Mesendoderm (in vitro differentiated cells): ENCODE measurements at regions not wholly inside any gene's neighbourhood (a gene's known extent, or its start where the extent isn't known, plus 50 kb on each side); places are given as distances from the start of the nearest gene placed in this dataset.

ENCODE experiments used
- DNase-seq: peaks from one replicate; pipeline ENCODE4 v3.0.0; 2013
- H2AK5ac ChIP-seq: 2 replicates; pipeline ENCODE4 v1.6.1; 2013; ENCODE audit warnings: low read length, inconsistent platforms
- H2BK120ac ChIP-seq: 2 replicates; pipeline ENCODE4 v1.6.1; 2013; ENCODE audit warnings: low read depth, mild to moderate bottlenecking, low read length, moderate library complexity, mixed read lengths
- H2BK15ac ChIP-seq: replicated peaks from 2 replicates; pipeline ENCODE4 v1.6.1; 2013; ENCODE audit warnings: low read depth, mild to moderate bottlenecking, moderate library complexity
- H2BK5ac ChIP-seq: 2 replicates; pipeline ENCODE4 v1.6.1; 2013; ENCODE audit warnings: low read length, inconsistent platforms
- H3K18ac ChIP-seq: 2 replicates; pipeline ENCODE4 v1.6.1; 2013; ENCODE audit warnings: mild to moderate bottlenecking, low read length, mixed read lengths
- H3K23ac ChIP-seq: one replicate; pipeline ENCODE4 v1.6.1; 2013; ENCODE audit warnings: low read length
- H3K27ac ChIP-seq: 2 replicates; pipeline ENCODE4 v1.5.1; 2013; ENCODE audit warnings: low read depth, mild to moderate bottlenecking, inconsistent platforms, low read length, moderate library complexity
- H3K27me3 ChIP-seq: 2 replicates; pipeline ENCODE4 v1.6.1; 2013; ENCODE audit warnings: low read length, control low read depth, mild to moderate bottlenecking, inconsistent platforms; ENCODE audit not compliant: insufficient read depth, poor library complexity
- H3K36me3 ChIP-seq: 2 replicates; pipeline ENCODE4 v1.6.1; 2013; ENCODE audit warnings: low read length, inconsistent platforms; ENCODE audit not compliant: control insufficient read depth, insufficient read depth
- H3K4ac ChIP-seq: one replicate; pipeline ENCODE4 v1.6.1; 2013; ENCODE audit warnings: low read depth, mild to moderate bottlenecking, low read length, moderate library complexity
- H3K4me1 ChIP-seq: 2 replicates; pipeline ENCODE4 v1.6.1; 2013; ENCODE audit warnings: low read depth, low read length, inconsistent platforms; ENCODE audit not compliant: control insufficient read depth
- H3K4me2 ChIP-seq: 2 replicates; pipeline ENCODE4 v1.6.1; 2013; ENCODE audit warnings: low read length
- H3K4me3 ChIP-seq: 2 replicates; pipeline ENCODE4 v1.5.1; 2013; ENCODE audit warnings: mild to moderate bottlenecking, low read length
- H3K56ac ChIP-seq: one replicate; pipeline ENCODE4 v1.6.1; 2013; ENCODE audit warnings: low read length
- H3K79me1 ChIP-seq: 2 replicates; pipeline ENCODE4 v1.6.1; 2013; ENCODE audit warnings: low read length, inconsistent platforms
- H3K79me2 ChIP-seq: 2 replicates; pipeline ENCODE4 v1.6.1; 2013; ENCODE audit warnings: mild to moderate bottlenecking, low read length; ENCODE audit not compliant: control insufficient read depth, insufficient read depth
- H3K9ac ChIP-seq: 2 replicates; pipeline ENCODE4 v1.6.1; 2013; ENCODE audit warnings: low read length, inconsistent platforms
- H4K5ac ChIP-seq: one replicate; pipeline ENCODE4 v1.6.1; 2013; ENCODE audit warnings: low read length
- H4K8ac ChIP-seq: one replicate; pipeline ENCODE4 v1.6.1; 2013; ENCODE audit warnings: low read depth, mild to moderate bottlenecking, control low read depth, low read length, moderate library complexity
- WGBS: extraction: QIAGEN DNeasy Blood & Tissue Kit; methylation state at CpG from one replicate; pipeline ENCODE4 v1.1.7; 2013; ENCODE audit warnings: low lambda C conversion rate, missing lambda C conversion rate; ENCODE audit not compliant: insufficient coverage; ENCODE audit errors: extremely low coverage; 5-methylcytosine and 5-hydroxymethylcytosine counted together

DNA sequence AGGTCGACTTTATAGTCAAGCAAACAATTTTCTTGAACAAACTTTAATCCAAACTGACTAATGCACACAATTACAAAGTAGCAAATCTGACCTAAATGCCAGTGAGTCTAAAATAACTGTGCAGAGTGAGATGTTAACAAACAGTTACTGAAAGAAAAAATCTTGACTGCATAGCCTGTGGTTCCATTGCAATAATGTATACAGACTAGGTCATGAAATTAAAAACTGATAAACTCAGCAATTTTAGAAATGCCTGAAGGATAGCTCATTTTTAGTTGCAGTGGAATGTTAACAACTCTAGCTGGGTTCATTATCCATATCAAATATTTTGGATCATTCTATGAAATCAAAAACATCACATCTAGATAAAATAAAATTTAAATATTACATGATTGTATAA is 73.4 kb upstream of the CDH12 start:
- H2BK15ac ChIP-seq: no peak overlapping the region
- no peak overlapping the region for H4K8ac ChIP-seq
- no peak overlapping the region for H3K56ac ChIP-seq
- H2BK5ac ChIP-seq: no peak overlapping the region
- H4K5ac ChIP-seq: no peak overlapping the region
- no peak overlapping the region for H3K4me3 ChIP-seq
- H3K79me1 ChIP-seq: no peaks in the 10 kb centered on the region
- no peaks in the 10 kb centered on the region for H3K27me3 ChIP-seq
- no peak overlapping the region for H3K4ac ChIP-seq
- H3K9ac ChIP-seq: no peak overlapping the region
- H2BK120ac ChIP-seq: no peak overlapping the region
- no peaks in the 10 kb centered on the region for H3K79me2 ChIP-seq
- no peak overlapping the region for H3K27ac ChIP-seq
- no peak overlapping the region for H3K4me2 ChIP-seq
- no peak overlapping the region for H2AK5ac ChIP-seq
- no peak overlapping the region for H3K18ac ChIP-seq
- no peak overlapping the region for H3K23ac ChIP-seq
- no CpG with 5 or more reads among the region's 1 CpG for WGBS
- DNase-seq: no peak
- H3K4me1 ChIP-seq: no peaks in the 10 kb centered on the region
- no peaks in the 10 kb centered on the region for H3K36me3 ChIP-seq

DNA sequence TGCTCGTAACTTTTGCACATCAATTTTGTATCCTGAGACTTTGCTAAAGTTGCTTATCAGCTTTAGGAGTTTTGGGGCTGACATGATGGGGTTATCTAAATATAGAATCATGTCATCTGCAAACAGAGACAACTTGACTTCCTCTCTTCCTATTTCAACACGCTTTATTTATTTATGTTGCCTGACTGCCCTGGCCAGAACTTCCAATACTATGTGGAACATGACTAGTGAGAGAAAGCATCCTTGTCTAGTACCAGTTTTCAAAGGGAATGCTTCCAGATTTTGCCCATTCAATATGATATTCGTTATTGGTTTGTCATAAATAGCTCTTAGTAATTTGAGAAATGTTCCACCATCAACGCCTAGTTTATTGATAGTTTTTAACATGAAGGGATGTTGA is 65.4 kb upstream of the CDH12 start:
- Histone ChIP-seq H4K5ac (no peak overlapping the region), H3K79me1 (no peaks in the 10 kb centered on the region), H3K23ac (no peak overlapping the region), H2BK15ac (no peak overlapping the region), H3K18ac (no peak overlapping the region), H3K4me3 (no peak overlapping the region), H3K4me1 (no peaks in the 10 kb centered on the region), H3K4me2 (no peak overlapping the region), H4K8ac (no peak overlapping the region), H2BK5ac (no peak overlapping the region), H3K79me2 (no peaks in the 10 kb centered on the region), H3K27ac (no peak overlapping the region), H3K36me3 (no peaks in the 10 kb centered on the region), H2AK5ac (no peak overlapping the region), H3K4ac (no peak overlapping the region), H3K27me3 (no peaks in the 10 kb centered on the region), H2BK120ac (no peak overlapping the region), H3K56ac (no peak overlapping the region), H3K9ac (no peak overlapping the region)
- WGBS: no CpG with 5 or more reads among the region's 4 CpGs
- DNase-seq: no peak

DNA sequence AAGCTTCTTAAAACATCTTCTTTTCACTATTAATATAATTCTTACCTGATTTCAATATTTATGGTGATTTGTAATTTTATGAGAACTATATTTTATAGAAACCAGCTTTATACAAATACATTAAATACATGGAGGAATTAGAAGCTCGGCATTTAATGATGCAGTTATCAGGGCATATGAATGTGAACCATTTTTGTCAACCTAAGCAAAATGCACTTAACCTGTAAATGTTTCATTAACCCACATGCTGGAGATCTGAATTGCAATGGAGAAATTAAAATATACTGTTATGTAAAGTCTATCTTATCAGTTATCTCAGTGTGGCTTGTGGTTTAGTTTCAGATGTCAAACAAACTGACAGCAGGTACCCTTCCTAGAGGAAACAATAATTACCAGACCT is 63.2 kb upstream of the CDH12 start:
- H3K23ac ChIP-seq: no peak overlapping the region
- H3K27me3 ChIP-seq: no peaks in the 10 kb centered on the region
- WGBS: no CpG with 5 or more reads among the region's 1 CpG
- no peak overlapping the region for H3K9ac ChIP-seq
- H3K4me2 ChIP-seq: no peak overlapping the region
- no peak overlapping the region for H2BK120ac ChIP-seq
- H2BK5ac ChIP-seq: no peak overlapping the region
- no peak overlapping the region for H4K5ac ChIP-seq
- no peak overlapping the region for H3K56ac ChIP-seq
- no peaks in the 10 kb centered on the region for H3K36me3 ChIP-seq
- no peaks in the 10 kb centered on the region for H3K79me1 ChIP-seq
- H3K4me3 ChIP-seq: no peak overlapping the region
- no peaks in the 10 kb centered on the region for H3K79me2 ChIP-seq
- DNase-seq: no peak
- no peak overlapping the region for H3K27ac ChIP-seq
- H4K8ac ChIP-seq: no peak overlapping the region
- H3K18ac ChIP-seq: no peak overlapping the region
- no peak overlapping the region for H3K4ac ChIP-seq
- H2BK15ac ChIP-seq: no peak overlapping the region
- no peaks in the 10 kb centered on the region for H3K4me1 ChIP-seq
- no peak overlapping the region for H2AK5ac ChIP-seq

- H3K23ac ChIP-seq: no peak overlapping the region
- H4K8ac ChIP-seq: no peak overlapping the region
- H3K79me2 ChIP-seq: no peaks in the 10 kb centered on the region
- H3K9ac ChIP-seq: no peak overlapping the region
- H2BK15ac ChIP-seq: no peak overlapping the region
- no peak overlapping the region for H4K5ac ChIP-seq
- H2AK5ac ChIP-seq: no peak overlapping the region
- no peaks in the 10 kb centered on the region for H3K27me3 ChIP-seq
- no peak overlapping the region for H3K56ac ChIP-seq
- no peak overlapping the region for H3K4me2 ChIP-seq
- H3K79me1 ChIP-seq: no peaks in the 10 kb centered on the region
- H3K36me3 ChIP-seq: no peaks in the 10 kb centered on the region
- H3K4me3 ChIP-seq: no peak overlapping the region
- no peak overlapping the region for H3K18ac ChIP-seq
- H3K27ac ChIP-seq: no peak overlapping the region
- H2BK5ac ChIP-seq: no peak overlapping the region
- H3K4me1 ChIP-seq: no peaks in the 10 kb centered on the region
- no peak overlapping the region for H2BK120ac ChIP-seq
- DNase-seq: no peak
- no peak overlapping the region for H3K4ac ChIP-seq
Observed at GRCh38 chr5:22911019-22911418, 57.9 kb upstream of the CDH12 start.

DNA sequence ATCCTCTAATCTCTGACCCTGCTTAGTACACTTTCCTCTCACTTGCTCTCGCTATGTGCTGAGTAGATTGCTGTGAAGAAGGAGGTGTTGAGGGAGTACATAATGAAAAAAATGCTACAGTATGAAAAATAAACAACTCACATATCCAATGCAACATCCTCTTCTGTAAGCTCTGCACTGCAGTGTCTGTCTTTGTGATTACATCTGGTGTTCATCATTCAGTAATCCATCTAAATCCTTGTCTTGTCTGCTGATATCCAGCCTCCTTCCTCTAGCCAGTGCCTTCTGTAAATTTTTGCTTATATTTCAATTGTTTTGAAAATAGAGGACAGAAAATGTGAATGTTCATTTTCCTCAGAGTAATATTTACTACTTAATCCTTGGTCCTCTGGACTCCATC is 57.4 kb upstream of the CDH12 start:
- Histone ChIP-seq H3K4me1 (no peaks in the 10 kb centered on the region), H2BK120ac (no peak overlapping the region), H3K4ac (no peak overlapping the region), H3K18ac (no peak overlapping the region), H3K36me3 (no peaks in the 10 kb centered on the region), H3K79me1 (no peaks in the 10 kb centered on the region), H3K4me2 (no peak overlapping the region), H3K79me2 (no peaks in the 10 kb centered on the region), H4K8ac (no peak overlapping the region), H2BK15ac (no peak overlapping the region), H3K27me3 (no peaks in the 10 kb centered on the region), H3K9ac (no peak overlapping the region), H2AK5ac (no peak overlapping the region), H3K56ac (no peak overlapping the region), H3K4me3 (no peak overlapping the region), H4K5ac (no peak overlapping the region), H2BK5ac (no peak overlapping the region), H3K27ac (no peak overlapping the region), H3K23ac (no peak overlapping the region)
- no CpG with 5 or more reads among the region's 1 CpG for WGBS
- DNase-seq: no peak

- H3K9ac ChIP-seq: no peak overlapping the region
- H3K4me3 ChIP-seq: no peak overlapping the region
- H3K23ac ChIP-seq: no peak overlapping the region
- no peaks in the 10 kb centered on the region for H3K27me3 ChIP-seq
- no peak overlapping the region for H4K5ac ChIP-seq
- no peaks in the 10 kb centered on the region for H3K79me1 ChIP-seq
- H2BK5ac ChIP-seq: no peak overlapping the region
- no peak overlapping the region for H3K4me2 ChIP-seq
- H3K27ac ChIP-seq: no peak overlapping the region
- H3K36me3 ChIP-seq: no peaks in the 10 kb centered on the region
- H3K4me1 ChIP-seq: no peaks in the 10 kb centered on the region
- DNase-seq: no peak
- H3K18ac ChIP-seq: no peak overlapping the region
- H3K4ac ChIP-seq: no peak overlapping the region
- no peak overlapping the region for H2BK120ac ChIP-seq
- H3K79me2 ChIP-seq: no peaks in the 10 kb centered on the region
- H2AK5ac ChIP-seq: no peak overlapping the region
- no peak overlapping the region for H2BK15ac ChIP-seq
- H4K8ac ChIP-seq: no peak overlapping the region
- no peak overlapping the region for H3K56ac ChIP-seq
Observed at GRCh38 chr5:22908586-22908985, 55.4 kb upstream of the CDH12 start.
